ENCODE measurements at regions not wholly inside any gene's neighbourhood (a gene's known extent, or its start where the extent isn't known, plus 50 kb on each side); places are given as distances from the start of the nearest gene placed in this dataset.
A peak's percentile ranks its signal among the peaks of the same experiment; 100 is the strongest.

DNA sequence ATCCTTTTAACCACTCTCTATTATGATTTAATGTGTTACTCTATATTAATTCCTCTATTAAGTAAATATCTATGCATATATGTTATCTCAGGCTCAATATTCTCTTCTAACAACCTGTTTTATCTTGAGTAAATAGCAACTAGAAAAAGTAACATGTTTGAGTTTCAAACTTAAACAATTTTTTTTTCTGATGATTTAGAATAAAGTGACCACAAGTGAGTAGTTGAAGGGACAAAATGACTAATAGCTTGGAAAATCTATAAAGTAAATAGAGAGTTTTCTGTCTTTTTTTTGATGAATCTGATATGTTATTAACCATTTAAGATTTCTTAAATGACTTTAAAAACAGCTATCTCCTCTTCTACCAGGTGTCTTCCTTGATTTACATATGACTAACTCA lies 483.8 kb downstream of the TFEC start:
- FAIRE-seq (no peak), DNase-seq (ENCODE audit: low read depth) (no peak)
- Histone ChIP-seq H3K4me3 (ENCODE audit: low read depth, low read length) (no peak overlapping the region), H3K36me3 (ENCODE audit: control insufficient read depth, insufficient read depth, low read length) (no peaks in the 10 kb centered on the region), H3K27me3 (ENCODE audit: control insufficient read depth, insufficient read depth, low read length) (no peaks in the 10 kb centered on the region)
- TF ChIP-seq, protein P1, sequence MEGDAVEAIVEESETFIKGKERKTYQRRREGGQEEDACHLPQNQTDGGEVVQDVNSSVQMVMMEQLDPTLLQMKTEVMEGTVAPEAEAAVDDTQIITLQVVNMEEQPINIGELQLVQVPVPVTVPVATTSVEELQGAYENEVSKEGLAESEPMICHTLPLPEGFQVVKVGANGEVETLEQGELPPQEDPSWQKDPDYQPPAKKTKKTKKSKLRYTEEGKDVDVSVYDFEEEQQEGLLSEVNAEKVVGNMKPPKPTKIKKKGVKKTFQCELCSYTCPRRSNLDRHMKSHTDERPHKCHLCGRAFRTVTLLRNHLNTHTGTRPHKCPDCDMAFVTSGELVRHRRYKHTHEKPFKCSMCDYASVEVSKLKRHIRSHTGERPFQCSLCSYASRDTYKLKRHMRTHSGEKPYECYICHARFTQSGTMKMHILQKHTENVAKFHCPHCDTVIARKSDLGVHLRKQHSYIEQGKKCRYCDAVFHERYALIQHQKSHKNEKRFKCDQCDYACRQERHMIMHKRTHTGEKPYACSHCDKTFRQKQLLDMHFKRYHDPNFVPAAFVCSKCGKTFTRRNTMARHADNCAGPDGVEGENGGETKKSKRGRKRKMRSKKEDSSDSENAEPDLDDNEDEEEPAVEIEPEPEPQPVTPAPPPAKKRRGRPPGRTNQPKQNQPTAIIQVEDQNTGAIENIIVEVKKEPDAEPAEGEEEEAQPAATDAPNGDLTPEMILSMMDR (IDR thresholded peaks at IDR 0.05; ENCODE audit: insufficient read depth, low read length, severe bottlenecking): no peak

DNA sequence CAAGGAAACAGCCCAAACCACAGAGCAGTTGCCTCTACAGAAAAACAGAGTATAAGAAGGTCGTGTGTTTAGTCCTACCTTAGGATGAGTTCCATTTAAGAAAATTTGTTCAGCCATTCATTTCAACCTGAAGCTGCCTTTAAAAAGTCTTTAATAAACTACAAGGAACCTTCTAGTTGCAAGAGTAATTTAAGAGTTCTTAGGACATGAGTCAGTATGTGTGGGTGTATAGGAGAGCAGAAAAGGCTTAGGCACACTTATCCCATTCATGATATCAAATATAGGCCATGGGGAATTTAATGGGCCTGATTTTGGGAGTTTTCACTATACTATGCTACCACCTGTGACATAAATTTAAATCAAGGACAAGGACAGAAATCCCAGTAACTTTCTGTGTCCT lies 496.8 kb downstream of the TFEC start:
- Histone ChIP-seq H3K27me3 (ENCODE audit: control insufficient read depth, insufficient read depth, low read length) (no peaks in the 10 kb centered on the region), H3K36me3 (ENCODE audit: control insufficient read depth, insufficient read depth, low read length) (no peaks in the 10 kb centered on the region), H3K4me3 (ENCODE audit: low read depth, low read length) (no peak overlapping the region)
- DNase-seq (ENCODE audit: low read depth) (peak; percentile 70), FAIRE-seq (no peak)
- TF ChIP-seq, protein P1 (IDR thresholded peaks at IDR 0.05; ENCODE audit: insufficient read depth, low read length, severe bottlenecking): no peak

DNA sequence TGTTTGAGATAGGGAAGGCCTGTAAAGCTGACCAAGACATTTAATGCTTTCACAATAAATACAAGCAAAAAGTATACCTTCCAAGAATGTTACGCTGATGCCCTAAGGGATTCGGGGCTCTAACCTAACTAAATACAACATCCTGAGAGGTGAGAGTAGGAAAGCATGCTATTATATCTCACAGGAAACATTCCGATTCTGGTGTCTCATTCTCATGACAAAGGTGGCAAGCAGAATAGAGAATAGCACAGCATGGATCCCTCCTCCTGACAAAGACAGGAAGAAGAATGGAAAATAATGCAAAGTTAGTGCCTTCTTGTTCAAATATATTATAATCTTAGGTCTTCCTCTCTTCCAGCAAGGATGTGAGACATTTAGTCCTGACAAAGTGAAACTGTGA lies 504.3 kb downstream of the TFEC start:
- no peaks in the 10 kb centered on the region for H3K36me3 ChIP-seq (ENCODE audit: control insufficient read depth, insufficient read depth, low read length)
- DNase-seq (ENCODE audit: low read depth): no peak
- no peak overlapping the region for H3K4me3 ChIP-seq (ENCODE audit: low read depth, low read length)
- no peaks in the 10 kb centered on the region for H3K27me3 ChIP-seq (ENCODE audit: control insufficient read depth, insufficient read depth, low read length)
- FAIRE-seq: no peak
- TF ChIP-seq, protein P1 (IDR thresholded peaks at IDR 0.05; ENCODE audit: insufficient read depth, low read length, severe bottlenecking): no peak

DNA sequence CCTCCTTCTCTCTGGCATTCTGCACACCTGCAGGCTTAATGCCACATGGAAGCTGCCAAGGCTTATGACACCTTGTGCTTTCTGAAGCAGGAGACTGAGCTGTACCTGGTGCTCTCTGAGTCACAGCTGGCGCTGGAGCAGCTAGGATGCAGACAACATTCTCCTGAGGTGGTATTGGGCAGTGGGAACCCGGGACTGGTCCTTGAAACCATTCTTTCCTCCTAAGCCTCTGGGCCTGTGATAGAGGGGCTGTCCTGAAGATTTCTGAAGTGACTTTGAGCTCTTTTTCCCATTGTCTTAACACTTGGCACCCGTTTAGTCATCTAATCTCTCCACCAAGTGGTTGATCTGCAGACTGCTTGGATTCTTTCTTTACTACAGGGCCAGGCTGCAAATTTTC lies 508.4 kb downstream of the TFEC start:
- H3K27me3 ChIP-seq (ENCODE audit: control insufficient read depth, insufficient read depth, low read length): no peaks in the 10 kb centered on the region
- H3K4me3 ChIP-seq (ENCODE audit: low read depth, low read length): no peak overlapping the region
- FAIRE-seq (no peak), DNase-seq (ENCODE audit: low read depth) (no peak)
- TF ChIP-seq, protein P1 (IDR thresholded peaks at IDR 0.05; ENCODE audit: insufficient read depth, low read length, severe bottlenecking): no peak
- H3K36me3 ChIP-seq (ENCODE audit: control insufficient read depth, insufficient read depth, low read length): no peaks in the 10 kb centered on the region

DNA sequence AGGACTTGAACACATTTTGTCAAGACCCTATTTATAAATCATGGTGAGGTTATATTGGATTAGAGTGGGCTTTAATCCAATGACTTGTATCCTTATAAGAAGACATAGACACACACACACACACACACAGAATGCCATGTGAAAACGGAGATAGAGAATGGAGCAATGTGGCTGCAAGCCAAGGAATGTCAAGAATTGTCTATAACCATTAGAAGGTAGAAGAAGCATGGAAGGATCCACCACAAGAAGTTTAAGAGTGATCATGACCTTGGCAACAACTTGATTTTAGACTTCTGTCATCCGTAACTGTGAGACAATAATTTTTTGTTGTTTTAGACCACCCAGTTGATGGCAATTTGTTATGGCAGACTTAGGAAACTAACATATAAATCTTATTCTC lies 514.2 kb downstream of the TFEC start:
- Histone ChIP-seq H3K4me3 (ENCODE audit: low read depth, low read length) (no peak overlapping the region), H3K36me3 (ENCODE audit: control insufficient read depth, insufficient read depth, low read length) (no peaks in the 10 kb centered on the region), H3K27me3 (ENCODE audit: control insufficient read depth, insufficient read depth, low read length) (no peaks in the 10 kb centered on the region)
- FAIRE-seq (no peak), DNase-seq (ENCODE audit: low read depth) (no peak)
- TF ChIP-seq, protein P1 (IDR thresholded peaks at IDR 0.05; ENCODE audit: insufficient read depth, low read length, severe bottlenecking): no peak

DNA sequence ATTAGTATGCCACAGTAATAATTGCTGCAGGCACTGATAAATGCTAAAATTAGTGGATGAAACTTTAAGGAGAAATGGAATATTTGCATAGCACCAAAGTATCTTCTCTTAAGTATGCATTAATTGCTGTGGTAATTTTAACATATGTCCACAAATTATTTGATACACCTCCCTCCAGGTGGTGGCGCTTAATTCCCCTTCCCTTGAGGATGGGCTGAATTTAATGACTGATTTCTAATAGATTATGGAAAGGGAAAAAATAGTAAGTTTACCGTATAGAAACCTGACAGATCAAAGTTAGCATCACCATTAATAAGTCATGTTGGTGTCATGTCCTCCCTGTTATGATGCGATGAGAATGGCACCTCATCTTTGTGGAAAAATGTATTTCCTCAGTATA lies 519.2 kb downstream of the TFEC start:
- no peak overlapping the region for H3K4me3 ChIP-seq (ENCODE audit: low read depth, low read length)
- no peak for DNase-seq (ENCODE audit: low read depth)
- TF ChIP-seq, protein P1 (IDR thresholded peaks at IDR 0.05; ENCODE audit: insufficient read depth, low read length, severe bottlenecking): no peak
- no peak for FAIRE-seq
- no peaks in the 10 kb centered on the region for H3K27me3 ChIP-seq (ENCODE audit: control insufficient read depth, insufficient read depth, low read length)
- H3K36me3 ChIP-seq (ENCODE audit: control insufficient read depth, insufficient read depth, low read length): no peaks in the 10 kb centered on the region
